GM23248 (cell line): ENCODE measurements at regions not wholly inside any gene's neighbourhood (a gene's known extent, or its start where the extent isn't known, plus 50 kb on each side); places are given as distances from the start of the nearest gene placed in this dataset.

ENCODE experiments used
- EZH2 ChIP-seq: fragments of 200-600 bp; sonication (generic); IDR thresholded peaks from 2 replicates; pipeline ENCODE4 v1.6.1; 2018; ENCODE audit warnings: antibody characterized with exemption, mild to moderate bottlenecking; ENCODE audit not compliant: insufficient read depth, poor library complexity, severe bottlenecking
- EZH2phosphoT487 ChIP-seq: fragments of 200-600 bp; sonication (generic); IDR thresholded peaks from 2 replicates; pipeline ENCODE4 v1.6.1; 2018; ENCODE audit warnings: antibody characterized with exemption, moderate library complexity, mild to moderate bottlenecking, low read depth; ENCODE audit not compliant: insufficient read depth

- TF ChIP-seq EZH2: no peak
- no peak for TF ChIP-seq EZH2phosphoT487
Measured at GRCh38 chr18:56036741-56037140, 448.7 kb upstream of the TCF4 start.
